Vagina (tissue), 2 donors: ENCODE measurements at regions not wholly inside any gene's neighbourhood (a gene's known extent, or its start where the extent isn't known, plus 50 kb on each side); places are given as distances from the start of the nearest gene placed in this dataset.
"Not testable (repeated sequence)": the region's sequence is repeated elsewhere in the genome, so short reads cannot be mapped to it uniquely, and the experiment has no call there.

Source experiments
- DNase-seq, 2 donors: peaks; one replicate each; pipeline ENCODE4 v3.0.0-alpha.2; 2017; ENCODE audit errors: extremely low spot score in 2 of 2
- H3K27ac ChIP-seq: fragments of 200-600 bp; sonication (generic); one replicate; pipeline ENCODE4 v1.5.1; 2019
- H3K27me3 ChIP-seq: fragments of 200-600 bp; sonication (generic); one replicate; pipeline ENCODE4 v1.5.1; 2019
- H3K36me3 ChIP-seq, 2 donors: fragments of 200-600 bp; sonication (generic); one replicate each; pipeline ENCODE4 v1.5.1; 2017 to 2019
- H3K4me1 ChIP-seq: fragments of 200-600 bp; sonication (generic); one replicate; pipeline ENCODE4 v1.5.1; 2019
- H3K4me3 ChIP-seq, 2 donors: fragments of 200-600 bp; sonication (generic); 1 replicate in 1 of 2; 2 replicates in 1 of 2; pipeline ENCODE4 v1.5.1; 2016 to 2019
- H3K9me3 ChIP-seq: fragments of 200-600 bp; sonication (generic); one replicate; pipeline ENCODE4 v1.5.1; 2019
- POLR2A ChIP-seq, 2 donors: fragments of 450-650 bp; IDR thresholded peaks; one replicate each; pipeline ENCODE4 v1.6.1; 2017; ENCODE audit warnings: antibody characterized with exemption in 2 of 2, mild to moderate bottlenecking in 2 of 2, moderate library complexity in 2 of 2
- POLR2AphosphoS5 ChIP-seq, 2 donors: sonication (generic); formaldehyde crosslinking; IDR thresholded peaks; one replicate each; pipeline ENCODE4 v1.9.0; 2017; ENCODE audit warnings: antibody characterized with exemption in 2 of 2, mild to moderate bottlenecking in 2 of 2, low read depth in 1 of 2; ENCODE audit not compliant: insufficient read depth in 1 of 2
- intact Hi-C: fragments of 100-400 bp; cut with DNase I; formaldehyde crosslinking; loops from one replicate; pipeline ENCODE4 v1.15.1; 2023
- TF ChIP-seq, protein P1 (sequence below), 3 experiments: fragments of 450-650 bp in 2 of 3; fragments of 200-600 bp in 1 of 3; sonication (generic) in 1 of 3; IDR thresholded peaks; one replicate each; pipeline ENCODE4 v1.5.1; 2017 to 2019; ENCODE audit warnings: antibody characterized with exemption in 3 of 3, mild to moderate bottlenecking in 2 of 3, moderate library complexity in 2 of 3

DNA sequence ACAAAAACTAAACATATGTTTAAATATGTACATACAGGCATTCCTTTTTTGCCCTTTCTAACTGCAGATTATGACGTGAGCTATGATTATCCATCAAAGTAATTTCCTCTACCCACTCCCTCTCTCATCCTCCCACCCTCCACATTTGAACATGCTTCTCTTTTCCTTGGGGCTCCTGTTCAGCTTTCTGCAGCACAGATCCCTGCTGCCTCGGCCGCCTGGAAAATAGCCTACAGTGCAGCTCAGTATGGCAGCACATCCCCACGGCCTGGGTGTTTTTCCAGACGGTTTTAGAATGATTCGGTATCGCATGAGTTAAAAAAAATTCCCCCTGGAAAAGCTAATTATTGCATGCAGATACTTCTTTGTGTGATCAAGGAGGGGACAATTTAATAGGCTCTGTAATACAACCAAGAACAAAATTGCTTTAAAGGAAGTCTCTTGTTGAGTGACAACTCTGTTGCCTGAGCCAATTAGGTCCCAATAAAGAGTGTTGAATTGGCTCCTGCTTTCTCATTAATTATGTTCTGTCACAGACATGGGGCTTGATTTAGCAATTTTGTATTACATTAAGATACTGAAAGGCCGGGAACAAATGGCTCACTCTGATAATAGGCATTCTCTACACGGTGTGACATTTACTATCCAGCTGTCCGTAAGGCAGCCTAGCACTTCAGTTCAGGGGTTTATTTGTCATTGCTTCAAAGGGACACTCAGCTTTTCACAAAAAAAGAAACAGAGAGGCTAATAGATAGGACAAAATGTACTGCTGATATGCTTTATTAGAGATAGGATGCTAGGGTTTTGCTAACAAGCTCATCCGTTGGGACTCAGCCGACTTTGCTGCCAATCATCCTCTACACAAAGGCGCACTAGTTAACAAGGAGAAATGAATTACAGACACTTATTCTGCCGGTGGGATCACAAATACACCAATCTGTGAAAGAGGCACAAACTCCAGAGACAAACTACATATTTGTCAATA, 285.8 kb upstream of the G2E3 start:
- no peaks in the 10 kb centered on the region for H3K9me3 ChIP-seq
- H3K4me1 ChIP-seq = no peaks in the 10 kb centered on the region
- no peaks in the 10 kb centered on the region for H3K27me3 ChIP-seq
- H3K36me3 ChIP-seq = no peaks in the 10 kb centered on the region
- no peak overlapping the region for H3K27ac ChIP-seq
- TF ChIP-seq, protein P1, sequence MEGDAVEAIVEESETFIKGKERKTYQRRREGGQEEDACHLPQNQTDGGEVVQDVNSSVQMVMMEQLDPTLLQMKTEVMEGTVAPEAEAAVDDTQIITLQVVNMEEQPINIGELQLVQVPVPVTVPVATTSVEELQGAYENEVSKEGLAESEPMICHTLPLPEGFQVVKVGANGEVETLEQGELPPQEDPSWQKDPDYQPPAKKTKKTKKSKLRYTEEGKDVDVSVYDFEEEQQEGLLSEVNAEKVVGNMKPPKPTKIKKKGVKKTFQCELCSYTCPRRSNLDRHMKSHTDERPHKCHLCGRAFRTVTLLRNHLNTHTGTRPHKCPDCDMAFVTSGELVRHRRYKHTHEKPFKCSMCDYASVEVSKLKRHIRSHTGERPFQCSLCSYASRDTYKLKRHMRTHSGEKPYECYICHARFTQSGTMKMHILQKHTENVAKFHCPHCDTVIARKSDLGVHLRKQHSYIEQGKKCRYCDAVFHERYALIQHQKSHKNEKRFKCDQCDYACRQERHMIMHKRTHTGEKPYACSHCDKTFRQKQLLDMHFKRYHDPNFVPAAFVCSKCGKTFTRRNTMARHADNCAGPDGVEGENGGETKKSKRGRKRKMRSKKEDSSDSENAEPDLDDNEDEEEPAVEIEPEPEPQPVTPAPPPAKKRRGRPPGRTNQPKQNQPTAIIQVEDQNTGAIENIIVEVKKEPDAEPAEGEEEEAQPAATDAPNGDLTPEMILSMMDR (IDR thresholded peaks at IDR 0.05) = no peak
- TF ChIP-seq POLR2A (IDR thresholded peaks at IDR 0.05) (no peak), POLR2AphosphoS5 (IDR thresholded peaks at IDR 0.05; ENCODE audit: insufficient read depth in 1 of 2, low read depth in 1 of 2) (no peak)
- H3K4me3 ChIP-seq = no peak overlapping the region
- intact Hi-C loops = no loop called here
- no peak for DNase-seq

DNA sequence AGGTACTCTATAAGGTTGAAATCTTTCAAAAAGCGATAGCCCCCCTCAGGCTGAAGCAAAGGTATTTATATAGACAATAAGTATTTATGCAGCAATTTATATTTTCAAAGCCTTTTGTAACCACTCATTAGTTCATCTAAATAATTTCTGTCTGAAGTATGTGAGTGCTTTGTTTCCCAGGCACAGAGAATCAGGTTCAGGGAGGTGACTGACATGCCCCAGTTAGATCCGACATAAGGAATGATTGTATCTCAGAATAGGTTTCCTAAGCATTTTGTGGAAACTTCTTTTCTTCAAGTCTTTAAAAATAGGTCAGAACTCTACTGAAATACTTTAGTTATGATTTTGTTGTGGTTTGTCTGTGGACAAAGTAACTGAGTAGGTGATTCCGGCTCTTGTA, 283.4 kb upstream of the G2E3 start:
- intact Hi-C loops = no loop called here
- no peak for DNase-seq
- no peak overlapping the region for H3K27ac ChIP-seq
- H3K27me3 ChIP-seq = no peaks in the 10 kb centered on the region
- no peaks in the 10 kb centered on the region for H3K36me3 ChIP-seq
- H3K9me3 ChIP-seq = no peaks in the 10 kb centered on the region
- TF ChIP-seq POLR2A (IDR thresholded peaks at IDR 0.05) = no peak
- no peak for TF ChIP-seq POLR2AphosphoS5 (IDR thresholded peaks at IDR 0.05; ENCODE audit: insufficient read depth in 1 of 2, low read depth in 1 of 2)
- TF ChIP-seq, protein P1 (IDR thresholded peaks at IDR 0.05) = no peak
- H3K4me1 ChIP-seq = no peaks in the 10 kb centered on the region
- no peak overlapping the region for H3K4me3 ChIP-seq

DNA sequence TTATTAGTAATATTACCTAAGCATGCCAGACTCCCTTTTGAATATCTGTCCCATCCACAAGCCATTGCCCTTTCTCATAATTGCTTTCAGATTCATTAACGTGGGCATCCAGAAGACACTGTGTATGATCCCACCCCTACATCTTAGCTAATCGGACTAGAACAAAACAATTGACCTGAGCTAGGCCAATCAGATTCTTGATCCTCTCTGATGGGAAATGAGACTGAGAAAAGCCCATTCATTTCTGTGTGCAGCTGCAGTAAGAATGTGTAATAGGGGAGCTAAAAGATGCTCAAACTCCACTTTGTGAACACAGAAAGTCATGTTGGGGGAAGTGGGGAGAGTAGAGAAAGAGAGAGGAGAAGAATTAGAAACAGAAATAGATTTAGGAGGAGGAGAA, 281.7 kb upstream of the G2E3 start:
- intact Hi-C loops = no loop called here
- Histone ChIP-seq H3K4me3 (no peak overlapping the region), H3K9me3 (no peaks in the 10 kb centered on the region), H3K4me1 (no peaks in the 10 kb centered on the region), H3K27ac (no peak overlapping the region), H3K27me3 (no peaks in the 10 kb centered on the region), H3K36me3 (no peaks in the 10 kb centered on the region)
- TF ChIP-seq, protein P1 (IDR thresholded peaks at IDR 0.05) = no peak
- TF ChIP-seq POLR2AphosphoS5 (IDR thresholded peaks at IDR 0.05; ENCODE audit: insufficient read depth in 1 of 2, low read depth in 1 of 2) (no peak), POLR2A (IDR thresholded peaks at IDR 0.05) (no peak)
- no peak for DNase-seq

DNA sequence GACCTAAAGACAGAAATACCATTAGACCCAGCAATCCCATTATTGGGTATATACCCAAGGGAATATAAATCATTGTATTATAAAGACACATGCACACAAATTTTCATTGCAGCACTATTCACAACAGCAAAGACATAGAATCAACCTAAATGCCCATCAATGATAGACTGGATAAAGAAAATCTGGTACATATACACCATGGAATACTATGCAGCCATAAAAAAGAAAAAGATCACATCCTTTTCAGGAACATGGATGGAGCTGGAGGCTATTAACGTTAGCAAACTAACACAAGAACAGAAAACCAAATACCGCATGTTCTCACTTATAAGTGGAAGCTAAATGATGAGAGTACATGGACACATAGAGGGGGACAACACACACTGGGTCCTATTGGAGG, 280.1 kb upstream of the G2E3 start:
- H3K4me3 ChIP-seq, H3K27ac ChIP-seq, DNase-seq, H3K9me3 ChIP-seq, H3K36me3 ChIP-seq, H3K4me1 ChIP-seq, intact Hi-C loops, H3K27me3 ChIP-seq: not testable (repeated sequence)

DNA sequence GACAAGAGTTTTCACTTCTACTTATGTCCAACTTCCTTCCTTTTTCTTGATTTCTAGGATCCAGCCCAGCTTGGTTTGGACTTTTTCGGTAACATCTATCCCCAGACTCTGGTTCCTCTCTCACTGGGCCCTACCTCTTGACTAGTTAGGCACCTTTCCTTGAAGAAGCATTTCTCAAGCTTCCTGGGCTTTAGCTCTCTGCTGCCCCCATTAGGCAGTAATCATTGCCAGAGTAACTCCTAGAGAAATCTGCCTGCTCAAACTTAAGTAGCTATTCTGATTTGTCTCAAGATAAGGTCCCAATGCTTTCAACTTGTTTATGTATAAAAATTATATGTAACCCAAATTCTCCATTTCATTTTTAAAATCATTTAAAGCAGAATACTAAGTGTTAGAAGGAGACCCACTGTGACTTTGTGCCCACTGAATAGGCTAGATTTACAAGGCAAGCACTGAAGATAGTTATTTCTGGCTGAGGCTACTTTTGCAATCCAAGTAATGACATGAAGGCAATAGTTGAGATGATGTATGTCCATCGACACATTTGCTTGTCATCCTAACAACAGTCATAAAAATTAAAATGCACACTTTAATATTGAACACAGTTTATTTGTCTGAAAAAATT, 275.0 kb upstream of the G2E3 start:
- Histone ChIP-seq H3K4me3 (no peak overlapping the region), H3K4me1 (no peaks in the 10 kb centered on the region), H3K27me3 (no peaks in the 10 kb centered on the region), H3K27ac (no peak overlapping the region), H3K9me3 (no peaks in the 10 kb centered on the region), H3K36me3 (no peaks in the 10 kb centered on the region)
- DNase-seq = no peak
- TF ChIP-seq POLR2A (IDR thresholded peaks at IDR 0.05) = no peak
- TF ChIP-seq, protein P1 (IDR thresholded peaks at IDR 0.05) = no peak
- no peak for TF ChIP-seq POLR2AphosphoS5 (IDR thresholded peaks at IDR 0.05; ENCODE audit: insufficient read depth in 1 of 2, low read depth in 1 of 2)
- intact Hi-C loops = no loop called here
